ENCODE measurements at regions not wholly inside any gene's neighbourhood (a gene's known extent, or its start where the extent isn't known, plus 50 kb on each side); places are given as distances from the start of the nearest gene placed in this dataset.

DNA sequence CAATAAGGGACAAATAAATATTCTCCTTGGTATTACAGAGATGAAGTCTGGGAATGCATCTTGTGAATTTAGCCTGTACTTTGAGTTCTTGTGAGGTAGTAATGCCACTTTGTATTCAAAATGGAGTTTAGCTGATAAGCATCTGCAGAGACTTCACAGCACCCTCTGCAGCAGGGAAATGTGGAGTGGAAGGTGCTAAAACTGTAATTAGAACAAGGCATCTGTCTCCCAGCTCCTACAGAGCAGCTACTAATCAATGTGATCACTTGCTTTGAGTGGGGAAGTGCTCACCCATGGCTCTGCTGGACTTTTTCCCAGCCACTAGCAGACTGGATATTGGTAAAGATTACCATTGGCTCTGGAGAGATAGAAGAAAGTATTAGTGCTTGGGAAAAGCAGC lies 56.2 kb upstream of the TMEFF2 start:
- TF ChIP-seq, protein P1, sequence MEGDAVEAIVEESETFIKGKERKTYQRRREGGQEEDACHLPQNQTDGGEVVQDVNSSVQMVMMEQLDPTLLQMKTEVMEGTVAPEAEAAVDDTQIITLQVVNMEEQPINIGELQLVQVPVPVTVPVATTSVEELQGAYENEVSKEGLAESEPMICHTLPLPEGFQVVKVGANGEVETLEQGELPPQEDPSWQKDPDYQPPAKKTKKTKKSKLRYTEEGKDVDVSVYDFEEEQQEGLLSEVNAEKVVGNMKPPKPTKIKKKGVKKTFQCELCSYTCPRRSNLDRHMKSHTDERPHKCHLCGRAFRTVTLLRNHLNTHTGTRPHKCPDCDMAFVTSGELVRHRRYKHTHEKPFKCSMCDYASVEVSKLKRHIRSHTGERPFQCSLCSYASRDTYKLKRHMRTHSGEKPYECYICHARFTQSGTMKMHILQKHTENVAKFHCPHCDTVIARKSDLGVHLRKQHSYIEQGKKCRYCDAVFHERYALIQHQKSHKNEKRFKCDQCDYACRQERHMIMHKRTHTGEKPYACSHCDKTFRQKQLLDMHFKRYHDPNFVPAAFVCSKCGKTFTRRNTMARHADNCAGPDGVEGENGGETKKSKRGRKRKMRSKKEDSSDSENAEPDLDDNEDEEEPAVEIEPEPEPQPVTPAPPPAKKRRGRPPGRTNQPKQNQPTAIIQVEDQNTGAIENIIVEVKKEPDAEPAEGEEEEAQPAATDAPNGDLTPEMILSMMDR (conservative IDR thresholded peaks at IDR 0.05), result no peak
- TF ChIP-seq EZH2 (IDR thresholded peaks at IDR 0.05; ENCODE audit: low read depth), result no peak

All from PC-9 (cell line).